Posterior vena cava (tissue), 2 donors: ENCODE measurements at regions not wholly inside any gene's neighbourhood (a gene's known extent, or its start where the extent isn't known, plus 50 kb on each side); places are given as distances from the start of the nearest gene placed in this dataset.

Source experiments
- DNase-seq: peaks from one replicate; pipeline ENCODE4 v3.0.0-alpha.2; 2020; ENCODE audit warnings: low spot score
- intact Hi-C, 2 donors: fragments of 100-400 bp; cut with DNase I; formaldehyde crosslinking; loops; one replicate each; pipeline versions ENCODE4 v1.14.1 to v1.14.2; 2022 to 2023
- donor health status: DM: yes; HTN: yes; CAD: no.
- donor health status: DM: yes; HTN: yes; CAD: no.

DNA sequence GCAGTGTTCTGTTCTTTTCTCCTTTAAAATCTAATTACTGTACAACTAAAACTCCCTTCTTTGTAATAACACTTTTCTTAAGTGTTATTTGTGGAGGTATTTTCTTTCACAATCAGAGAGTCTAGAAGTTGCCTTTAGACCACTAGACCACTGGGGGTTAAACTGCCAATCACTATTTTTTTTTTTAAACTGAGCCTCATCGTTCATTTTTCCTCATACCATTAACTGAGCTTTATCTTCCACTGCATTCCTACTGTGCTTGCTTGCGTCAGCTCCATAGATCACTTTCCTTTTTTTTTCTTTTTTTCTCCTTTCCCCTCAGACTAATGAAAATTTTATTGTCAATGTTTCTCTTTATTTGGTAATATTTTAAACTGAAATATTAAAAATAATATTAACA lies 310.6 kb downstream of the PDHA2 start:
- intact Hi-C loops = no loop called here
- DNase-seq = no peak

DNA sequence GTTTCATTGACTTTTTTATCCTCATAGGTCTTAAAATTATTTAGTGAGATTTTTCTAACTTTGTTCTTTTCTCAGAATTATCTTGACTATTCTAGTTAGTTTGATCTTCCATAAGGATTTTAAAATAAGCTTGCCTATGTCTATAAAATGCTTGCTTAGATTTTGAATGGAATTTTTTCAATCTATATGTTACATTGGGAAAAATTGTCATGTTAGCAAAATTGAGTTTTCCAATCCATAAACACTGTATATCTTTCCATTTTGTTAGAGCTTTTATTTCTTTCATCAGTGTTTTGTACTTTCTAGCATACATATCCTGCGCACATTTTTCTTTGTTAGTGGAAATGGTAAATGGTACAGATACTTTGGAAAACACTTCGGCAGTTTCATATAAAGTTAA lies 312.9 kb downstream of the PDHA2 start:
- intact Hi-C loops = no loop called here
- no peak for DNase-seq

DNA sequence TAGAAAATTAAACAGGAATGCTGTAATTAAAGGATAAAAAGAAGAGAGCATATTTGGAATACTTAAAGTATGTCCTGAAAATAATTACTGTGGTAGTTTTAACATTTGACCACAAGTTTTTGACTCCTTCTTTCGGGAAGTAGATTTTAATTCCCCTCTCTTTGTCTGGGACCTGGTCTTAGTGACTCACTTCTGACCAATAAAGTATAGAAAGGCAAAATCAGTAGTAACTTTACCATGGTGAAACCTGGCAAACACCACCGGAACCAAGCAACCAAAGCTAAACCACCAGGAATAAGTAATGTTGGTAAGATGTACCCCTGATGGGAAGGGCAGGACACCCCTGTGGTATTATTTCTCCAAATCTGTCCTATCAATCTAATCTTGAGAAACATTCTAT lies 314.8 kb downstream of the PDHA2 start:
- intact Hi-C loops = no loop called here
- DNase-seq = no peak

- no peak for DNase-seq
- intact Hi-C loops = no loop called here
Measured at GRCh38 chr4:96162636-96163035, 322.7 kb downstream of the PDHA2 start.

- intact Hi-C loops = no loop called here
- DNase-seq = no peak
Measured at GRCh38 chr4:96164814-96165351, 325.0 kb downstream of the PDHA2 start.

GRCh38 chr4:96166806-96167205 lies 326.9 kb downstream of the PDHA2 start:
- intact Hi-C loops = no loop called here
- DNase-seq = no peak

GRCh38 chr4:96170198-96170597 lies 330.3 kb downstream of the PDHA2 start:
- intact Hi-C loops = no loop called here
- DNase-seq = peak; percentile 29

GRCh38 chr4:96173756-96174155 lies 333.9 kb downstream of the PDHA2 start:
- DNase-seq = no peak
- intact Hi-C loops = no loop called here

GRCh38 chr4:96175871-96176270 lies 336.0 kb downstream of the PDHA2 start:
- intact Hi-C loops = no loop called here

DNA sequence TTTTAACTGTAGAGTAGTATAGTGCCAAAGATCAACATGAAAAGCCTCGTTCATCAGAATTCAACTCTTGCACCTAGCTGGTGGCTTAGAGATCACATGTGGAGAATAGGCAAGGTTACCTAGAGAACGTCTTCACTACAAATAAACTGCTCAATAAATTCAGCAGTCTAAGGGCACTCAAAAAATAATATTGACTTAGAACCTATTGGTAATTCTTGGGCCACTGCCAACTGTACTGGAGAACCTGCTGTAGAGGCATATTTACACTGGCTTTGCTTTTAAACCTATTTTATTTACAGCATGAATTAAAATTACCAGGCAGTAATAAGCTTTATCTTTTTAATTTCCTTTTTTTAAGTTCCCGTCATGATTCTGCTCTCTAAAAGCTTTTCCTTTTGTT lies 343.7 kb downstream of the PDHA2 start:
- intact Hi-C loops = no loop called here
- DNase-seq = no peak

More at GRCh38 chr4:96175871-96176270, 336.0 kb downstream of the PDHA2 start:
- DNase-seq = no peak

- DNase-seq = no peak
- intact Hi-C loops = no loop called here
Measured at GRCh38 chr4:96186593-96186992, 346.7 kb downstream of the PDHA2 start.

GRCh38 chr4:96189761-96190160 lies 349.9 kb downstream of the PDHA2 start:
- DNase-seq = no peak
- intact Hi-C loops = no loop called here

- DNase-seq = no peak
- intact Hi-C loops = no loop called here
Measured at GRCh38 chr4:96193061-96193460, 353.2 kb downstream of the PDHA2 start.

DNA sequence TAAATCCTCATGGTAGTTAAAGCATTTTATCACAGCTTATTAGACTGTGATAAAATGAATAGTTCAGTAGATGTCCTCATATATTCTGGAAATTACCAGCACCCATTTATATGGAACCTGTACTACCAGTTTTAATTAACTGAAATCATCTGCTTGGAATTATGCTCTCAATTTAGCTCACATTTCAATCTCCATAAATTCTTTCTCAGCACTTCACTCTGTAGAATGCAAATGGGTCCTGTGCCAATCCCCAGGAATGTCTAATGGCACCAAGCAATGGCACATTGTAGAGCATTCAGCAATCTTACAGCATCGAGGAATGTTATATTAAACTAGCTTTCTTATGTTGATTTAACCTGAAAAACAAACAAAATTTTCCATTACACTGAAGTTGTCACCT lies 355.1 kb downstream of the PDHA2 start:
- intact Hi-C loops = no loop called here
- no peak for DNase-seq

DNA sequence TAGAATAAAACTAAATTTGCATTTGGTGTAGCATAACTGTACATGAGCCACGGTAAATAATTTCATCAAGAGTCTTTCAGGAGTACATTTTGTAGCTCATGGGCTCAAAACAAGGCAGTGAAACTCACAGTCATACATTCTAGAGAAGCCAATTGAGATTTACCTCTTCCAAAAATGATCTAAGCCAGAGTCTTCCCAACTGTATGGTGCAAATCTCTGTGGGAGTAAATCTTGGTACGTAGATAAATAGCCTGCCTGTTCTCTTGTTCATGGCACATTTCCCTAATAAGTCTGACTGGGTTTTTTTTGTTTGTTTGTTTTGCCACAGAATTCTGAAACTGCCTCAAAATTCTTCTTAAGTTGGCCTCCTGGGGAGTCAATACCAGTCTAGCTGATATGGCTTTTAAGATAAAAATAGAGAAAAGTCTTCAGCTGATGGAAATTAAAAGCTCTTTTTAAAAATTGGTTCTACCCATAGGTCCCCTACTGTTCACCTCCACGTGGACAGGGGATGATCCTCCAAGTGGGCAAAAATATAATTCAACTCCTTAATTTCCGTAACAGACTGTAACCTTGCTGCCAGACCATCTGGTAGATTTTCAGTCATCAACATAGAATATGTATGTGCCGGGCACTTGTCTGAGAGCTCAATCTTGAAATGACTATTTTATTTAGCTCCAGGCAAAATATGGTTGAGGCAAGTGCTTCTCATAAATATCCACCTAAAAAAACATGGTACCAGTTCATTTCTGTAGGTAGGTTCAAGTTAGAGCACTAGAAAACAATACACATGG lies 365.4 kb downstream of the PDHA2 start:
- intact Hi-C loops = no loop called here
- no peak for DNase-seq

DNA sequence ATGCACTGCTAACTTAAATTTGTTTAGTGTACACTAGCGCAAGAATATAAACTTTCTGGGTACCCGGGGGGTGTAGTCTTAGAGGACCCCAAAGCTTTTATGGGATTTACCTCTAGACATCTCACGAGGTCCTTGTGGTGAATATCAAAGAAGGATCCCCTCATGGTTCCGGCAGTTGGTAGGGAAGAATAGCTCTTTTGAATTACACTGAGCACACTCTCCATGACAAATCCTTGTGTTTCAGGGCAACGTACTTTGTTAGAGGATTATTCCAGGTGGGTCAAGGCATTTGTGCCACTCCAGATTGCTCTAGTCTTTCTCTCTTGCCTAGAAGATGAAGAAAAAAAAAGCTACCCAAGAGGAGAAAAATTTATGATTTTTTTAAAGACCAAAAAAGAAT lies 387.6 kb downstream of the PDHA2 start:
- DNase-seq = no peak
- intact Hi-C loops = no loop called here

GRCh38 chr4:96228463-96228862 lies 388.6 kb downstream of the PDHA2 start:
- intact Hi-C loops = no loop called here
- DNase-seq = no peak

- intact Hi-C loops = no loop called here
- DNase-seq = no peak
Measured at GRCh38 chr4:96240041-96240440, 400.1 kb downstream of the PDHA2 start.

- intact Hi-C loops = no loop called here
- no peak for DNase-seq
Measured at GRCh38 chr4:96241819-96242218, 401.9 kb downstream of the PDHA2 start.

DNA sequence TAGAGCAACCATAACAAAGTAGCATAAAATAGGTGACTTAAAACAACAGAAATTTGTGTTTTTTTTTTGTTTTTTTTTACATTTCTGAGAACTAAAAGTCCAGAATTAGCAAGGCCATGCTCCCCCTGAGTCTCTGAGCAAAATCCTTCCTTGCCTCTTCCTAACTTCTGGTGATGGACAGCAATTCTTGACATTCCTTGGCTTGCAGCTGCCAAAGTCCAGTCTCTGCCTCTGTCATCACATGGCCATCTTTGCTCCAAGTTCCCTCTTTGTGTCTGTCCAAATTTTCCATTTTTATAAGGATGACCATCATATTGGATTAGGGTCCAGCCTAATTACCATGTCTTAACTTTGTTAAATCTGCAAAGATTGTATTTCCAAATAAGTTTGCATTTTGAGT lies 407.2 kb downstream of the PDHA2 start:
- intact Hi-C loops = no loop called here
- no peak for DNase-seq

DNA sequence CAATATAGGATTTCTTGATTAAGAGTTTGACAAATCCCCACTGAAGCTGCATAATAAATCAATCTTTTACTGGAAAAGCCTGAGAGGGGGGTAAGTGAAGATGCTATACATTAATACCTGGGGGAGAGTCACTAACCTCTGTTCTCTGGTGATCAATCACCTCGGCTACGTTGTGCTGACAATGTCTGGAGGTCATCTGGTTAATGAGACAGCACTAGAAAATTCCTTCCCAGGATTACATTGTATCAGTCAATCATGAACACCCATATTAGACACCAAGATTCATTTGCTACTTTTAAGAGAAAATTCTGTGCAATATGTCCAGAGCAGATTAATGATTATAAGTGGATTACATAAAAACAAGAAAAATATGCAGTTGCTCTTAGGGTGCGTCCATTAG lies 408.3 kb downstream of the PDHA2 start:
- no peak for DNase-seq
- intact Hi-C loops = no loop called here
